PC-3 (cell line): ENCODE measurements at regions not wholly inside any gene's neighbourhood (a gene's known extent, or its start where the extent isn't known, plus 50 kb on each side); places are given as distances from the start of the nearest gene placed in this dataset.

Source experiments
- ATAC-seq: fragments of 200-7000 bp; cut with Tn5 transposase; 2 replicates; pipeline ENCODE4 v1.9.1; 2020; ENCODE audit warnings: mild to moderate bottlenecking, moderate library complexity
- BruUV-seq: library from RNA; stranded (reverse); fragments of 400-500 nt; replicated peaks from 2 replicates; lab custom pipeline; 2021; lab: Mats Ljungman, UMichigan
- CTCF ChIA-PET: fragments of 300-600 bp; sonication (Branson Sonifier 250); formaldehyde crosslinking; loops from one replicate; lab custom pipeline; 2022; ENCODE audit warnings: antibody characterized with exemption; lab: Charles Lee
- POLR2A ChIA-PET: fragments of 300-600 bp; sonication (Branson Sonifier 250); formaldehyde crosslinking; loops from one replicate; lab custom pipeline; 2022; ENCODE audit warnings: antibody characterized with exemption; ENCODE audit not compliant: unreplicated experiment; lab: Charles Lee
- DNase-seq: peaks from one replicate; pipeline ENCODE4 v3.0.0-alpha.2; 2015
- H2AFZ ChIP-seq: fragments of 300-600 bp; sonication (generic); 2 replicates; pipeline ENCODE4 v1.6.0; 2016; ENCODE audit warnings: antibody characterized with exemption, low read length
- H3F3A ChIP-seq: fragments of 300-600 bp; sonication (generic); one replicate; pipeline ENCODE4 v1.6.0; 2017; ENCODE audit warnings: antibody characterized with exemption, low read length, control low read depth, mild to moderate bottlenecking; ENCODE audit not compliant: unreplicated experiment
- H3K27ac ChIP-seq: fragments of 300-600 bp; sonication (generic); 2 replicates; pipeline ENCODE4 v1.5.1; 2016; ENCODE audit warnings: mild to moderate bottlenecking, low read length
- H3K27me3 ChIP-seq: fragments of 300-600 bp; sonication (generic); 2 replicates; pipeline ENCODE4 v1.6.1; 2016; ENCODE audit warnings: low read length, mixed read lengths
- H3K36me3 ChIP-seq: fragments of 300-600 bp; sonication (generic); 2 replicates; pipeline ENCODE4 v1.6.1; 2016; ENCODE audit warnings: low read depth, mixed run types, low read length, mixed read lengths
- H3K4me1 ChIP-seq: fragments of 300-600 bp; sonication (generic); 2 replicates; pipeline ENCODE4 v1.5.1; 2016; ENCODE audit warnings: low read length; ENCODE audit not compliant: insufficient read depth
- H3K4me2 ChIP-seq: fragments of 300-600 bp; sonication (generic); 2 replicates; pipeline ENCODE4 v1.6.0; 2016; ENCODE audit warnings: low read length
- H3K4me3 ChIP-seq: fragments of 300-600 bp; sonication (generic); 2 replicates; pipeline ENCODE4 v1.5.1; 2016; ENCODE audit warnings: mild to moderate bottlenecking, low read length, mixed read lengths
- H3K79me2 ChIP-seq: fragments of 300-600 bp; sonication (generic); 2 replicates; pipeline ENCODE4 v1.6.1; 2017; ENCODE audit warnings: low read length, mixed read lengths
- H3K9ac ChIP-seq: fragments of 300-600 bp; sonication (generic); 2 replicates; pipeline ENCODE4 v1.6.0; 2016; ENCODE audit warnings: mild to moderate bottlenecking, low read length
- H3K9me2 ChIP-seq: fragments of 300-600 bp; sonication (generic); replicated peaks from 2 replicates; pipeline ENCODE4 v1.6.1; 2016; ENCODE audit warnings: mixed run types, low read length, mixed read lengths
- H3K9me3 ChIP-seq: fragments of 300-600 bp; sonication (generic); 2 replicates; pipeline ENCODE4 v1.6.1; 2016; ENCODE audit warnings: low read length, mixed read lengths
- H4K20me1 ChIP-seq: fragments of 300-600 bp; sonication (generic); 2 replicates; pipeline ENCODE4 v1.6.1; 2016; ENCODE audit warnings: low read length, mixed read lengths
- CTCF ChIP-seq: fragments of 300-600 bp; sonication (generic); conservative IDR thresholded peaks from 2 replicates; pipeline ENCODE4 v1.5.1; 2017; ENCODE audit warnings: antibody characterized with exemption, low read depth, mild to moderate bottlenecking, low read length
- EZH2 ChIP-seq: fragments of 300-600 bp; sonication (generic); IDR thresholded peaks from one replicate; pipeline ENCODE4 v1.6.1; 2017; ENCODE audit warnings: antibody characterized with exemption, mild to moderate bottlenecking, low read length; ENCODE audit not compliant: unreplicated experiment
- EZH2phosphoT487 ChIP-seq: fragments of 300-600 bp; sonication (generic); IDR thresholded peaks from 2 replicates; pipeline ENCODE4 v1.6.1; 2018; ENCODE audit warnings: mild to moderate bottlenecking, antibody characterized with exemption, low read length, borderline replicate concordance
- intact Hi-C: fragments of 100-400 bp; cut with micrococcal nuclease; formaldehyde crosslinking; loops from 2 replicates; pipeline ENCODE4 v1.9.0; 2023

GRCh38 chr5:124162767-124163532 lies 583.5 kb downstream of the ZNF608 start:
- TF ChIP-seq CTCF = no peak
- peak; percentile 58 for DNase-seq

DNA sequence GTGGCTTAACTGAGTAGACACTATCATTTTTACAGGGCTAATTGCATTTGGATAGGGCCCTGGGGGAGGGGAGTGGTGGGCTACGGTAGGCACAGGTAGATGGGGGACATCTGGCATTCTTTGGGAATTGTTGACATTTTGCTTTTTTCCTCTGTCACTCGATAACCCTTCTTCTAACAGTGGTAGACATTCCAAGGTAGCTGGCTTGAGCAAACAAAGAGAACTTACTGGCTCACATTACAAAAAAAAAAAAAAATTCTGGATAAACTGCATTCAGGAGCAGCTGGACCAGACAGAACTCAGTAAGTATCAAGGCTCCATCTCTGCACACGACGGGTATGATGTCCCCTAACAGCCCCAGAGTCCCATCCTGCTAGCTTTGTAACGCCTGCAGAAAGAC lies 585.2 kb downstream of the ZNF608 start:
- Histone ChIP-seq H3K79me2 (no peaks in the 10 kb centered on the region), H3K36me3 (no peaks in the 10 kb centered on the region), H3K4me3 (no peak overlapping the region), H3K9me2 (no peaks in the 10 kb centered on the region), H4K20me1 (no peaks in the 10 kb centered on the region), H3K4me1 (peaks cover 9% of the 10 kb centered on the region; the same call in 1 of the 2 replicates), H3K4me2 (no peak overlapping the region), H3K27me3 (no peaks in the 10 kb centered on the region), H3K9me3 (no peaks in the 10 kb centered on the region), H3K9ac (no peak overlapping the region), H3F3A (no peaks in the 10 kb centered on the region), H2AFZ (no peak overlapping the region), H3K27ac (no peak overlapping the region)
- no peak for TF ChIP-seq CTCF
- no peak for TF ChIP-seq EZH2
- no peak for TF ChIP-seq EZH2phosphoT487
- DNase-seq = no peak
- no peak for ATAC-seq
- POLR2A ChIA-PET = no interaction called here
- no TSS peak for BruUV-seq
- CTCF ChIA-PET = no interaction called here
- intact Hi-C loops = no loop called here

More at GRCh38 chr5:124162767-124163532, 583.5 kb downstream of the ZNF608 start:
- Histone ChIP-seq H3K9ac (no peak overlapping the region), H3K27me3 (no peaks in the 10 kb centered on the region), H4K20me1 (no peaks in the 10 kb centered on the region), H3K36me3 (no peaks in the 10 kb centered on the region), H3K79me2 (no peaks in the 10 kb centered on the region), H3K9me2 (no peaks in the 10 kb centered on the region), H3K4me2 (peak overlapping the region; percentile 36; the same call in 1 of the 2 replicates), H3K9me3 (no peaks in the 10 kb centered on the region), H3F3A (no peaks in the 10 kb centered on the region), H2AFZ (no peak overlapping the region), H3K27ac (no peak overlapping the region), H3K4me1 (peaks cover 9% of the 10 kb centered on the region; the same call in 1 of the 2 replicates), H3K4me3 (no peak overlapping the region)
- intact Hi-C loops = no loop called here
- POLR2A ChIA-PET = no interaction called here
- CTCF ChIA-PET = no interaction called here
- ATAC-seq = peak; percentile 74
- BruUV-seq = no TSS peak

GRCh38 chr5:124160265-124160664 lies 586.2 kb downstream of the ZNF608 start:
- H3K9ac ChIP-seq = no peak overlapping the region

More at GRCh38 chr5:124160265-124160664, 586.2 kb downstream of the ZNF608 start:
- H3K36me3 ChIP-seq = no peaks in the 10 kb centered on the region
- TF ChIP-seq CTCF = no peak
- no peak for TF ChIP-seq EZH2
- no peak for TF ChIP-seq EZH2phosphoT487
- H3K4me2 ChIP-seq = no peak overlapping the region
- no peak for ATAC-seq
- H3K27me3 ChIP-seq = no peaks in the 10 kb centered on the region
- peaks cover 9% of the 10 kb centered on the region; the same call in 1 of the 2 replicates for H3K4me1 ChIP-seq
- ChIA-PET CTCF (no interaction called here), POLR2A (interaction anchor here (0.6 to 0.7 kb wide), 2 partner anchors 121 to 335 kb away, joined by 3 to 10 read pairs; no protein-coding TSS in a partner anchor)
- no peak for DNase-seq
- no peak overlapping the region for H3K4me3 ChIP-seq
- intact Hi-C loops = no loop called here
- no peaks in the 10 kb centered on the region for H3F3A ChIP-seq
- no peaks in the 10 kb centered on the region for H3K9me3 ChIP-seq
- H3K27ac ChIP-seq = no peak overlapping the region
- H2AFZ ChIP-seq = no peak overlapping the region
- H4K20me1 ChIP-seq = no peaks in the 10 kb centered on the region
- no peaks in the 10 kb centered on the region for H3K79me2 ChIP-seq
- no peaks in the 10 kb centered on the region for H3K9me2 ChIP-seq
- BruUV-seq = no TSS peak
